Esophagus muscularis mucosa (tissue), 4 donors: ENCODE measurements at regions not wholly inside any gene's neighbourhood (a gene's known extent, or its start where the extent isn't known, plus 50 kb on each side); places are given as distances from the start of the nearest gene placed in this dataset.

ENCODE experiments used
- CTCF ChIP-seq, 3 experiments: fragments of 200-600 bp in 2 of 3; fragments of 450-650 bp in 1 of 3; sonication (generic) in 2 of 3; IDR thresholded peaks; one replicate each; pipeline ENCODE4 v1.5.1; 2017 to 2019; ENCODE audit warnings: antibody characterized with exemption in 3 of 3, mild to moderate bottlenecking in 2 of 3, moderate library complexity in 1 of 3
- EP300 ChIP-seq: sonication (generic); formaldehyde crosslinking; IDR thresholded peaks from one replicate; pipeline ENCODE4 v1.6.1; 2017; ENCODE audit warnings: antibody characterized with exemption
- POLR2A ChIP-seq: fragments of 450-650 bp; IDR thresholded peaks from one replicate; pipeline ENCODE4 v1.6.1; 2017; ENCODE audit warnings: antibody characterized with exemption, moderate library complexity, mild to moderate bottlenecking, low read depth

GRCh38 chr14:105776924-105777323 is 250.5 kb downstream of the TMEM121 start:
- TF ChIP-seq POLR2A (no peak), CTCF (IDR thresholded peaks at IDR 0.05) (no peak), EP300 (no peak)
